HepG2 (cell line): ENCODE measurements at regions not wholly inside any gene's neighbourhood (a gene's known extent, or its start where the extent isn't known, plus 50 kb on each side); places are given as distances from the start of the nearest gene placed in this dataset.
A peak's percentile ranks its signal among the peaks of the same experiment; 100 is the strongest.

Experiments
- ELF3 ChIP-seq: IDR thresholded peaks from 2 replicates; pipeline ENCODE4 v1.6.1; 2016; ENCODE audit warnings: missing genetic modification reagents, missing compliant biosample characterization
- ERF ChIP-seq: IDR thresholded peaks from 2 replicates; pipeline ENCODE4 v1.6.1; 2018; ENCODE audit warnings: missing biosample characterization, missing genetic modification reagents
- GRHL1 ChIP-seq: sonication (generic); formaldehyde crosslinking; conservative IDR thresholded peaks from 2 replicates; pipeline ENCODE4 v1.8.0; 2022; ENCODE audit warnings: missing genetic modification reagents
- HMG20A ChIP-seq: IDR thresholded peaks from 2 replicates; pipeline ENCODE4 v1.6.1; 2016; ENCODE audit warnings: borderline replicate concordance
- ISL2 ChIP-seq: sonication (generic); formaldehyde crosslinking; IDR thresholded peaks from 2 replicates; pipeline ENCODE4 v1.5.0; 2020; ENCODE audit warnings: missing genetic modification reagents
- KAT7 ChIP-seq: IDR thresholded peaks from 2 replicates; pipeline ENCODE4 v1.6.1; 2018; ENCODE audit warnings: borderline replicate concordance, missing compliant biosample characterization
- MAZ ChIP-seq, 2 experiments: sonication (generic) in 1 of 2; formaldehyde crosslinking in 1 of 2; IDR thresholded peaks; 2 replicates each; pipeline versions ENCODE4 v1.5.0 to v1.6.1; 2012 to 2020; ENCODE audit warnings: low read depth in 2 of 2, mild to moderate bottlenecking in 2 of 2, borderline replicate concordance in 1 of 2, improper control_type of control experiment in 1 of 2, low read length in 1 of 2, missing genetic modification reagents in 1 of 2, moderate library complexity in 1 of 2
- NPAS2 ChIP-seq: sonication (generic); formaldehyde crosslinking; IDR thresholded peaks from 2 replicates; pipeline ENCODE4 v1.8.0; 2022; ENCODE audit warnings: mild to moderate bottlenecking, missing genetic modification reagents, borderline replicate concordance
- POGZ ChIP-seq: sonication (generic); formaldehyde crosslinking; IDR thresholded peaks from 2 replicates; pipeline ENCODE4 v1.4.0; 2020; ENCODE audit warnings: mild to moderate bottlenecking, missing genetic modification reagents
- SNAPC5 ChIP-seq: sonication (generic); formaldehyde crosslinking; IDR thresholded peaks from 2 replicates; pipeline ENCODE4 v1.8.1; 2023; ENCODE audit warnings: mild to moderate bottlenecking, missing genetic modification reagents, borderline replicate concordance
- TBP ChIP-seq: sonication (generic); formaldehyde crosslinking; IDR thresholded peaks from 2 replicates; pipeline ENCODE4 v1.5.0; 2020; ENCODE audit warnings: missing genetic modification reagents
- YEATS2 ChIP-seq: sonication (generic); formaldehyde crosslinking; IDR thresholded peaks from 2 replicates; pipeline ENCODE4 v1.4.0; 2020; ENCODE audit warnings: missing genetic modification reagents, borderline replicate concordance
- YEATS4 ChIP-seq: sonication (generic); formaldehyde crosslinking; IDR thresholded peaks from 2 replicates; pipeline ENCODE4 v1.4.0; 2020; ENCODE audit warnings: missing genetic modification reagents, borderline replicate concordance
- ZBTB42 ChIP-seq: sonication (generic); formaldehyde crosslinking; IDR thresholded peaks from 2 replicates; pipeline ENCODE4 v1.5.0; 2020; ENCODE audit warnings: mild to moderate bottlenecking, missing genetic modification reagents
- ZBTB49 ChIP-seq: sonication (generic); formaldehyde crosslinking; IDR thresholded peaks from 2 replicates; pipeline ENCODE4 v1.4.0; 2020; ENCODE audit warnings: missing genetic modification reagents, borderline replicate concordance
- ZNF207 ChIP-seq: fragments of 450-650 bp; IDR thresholded peaks from 2 replicates; pipeline ENCODE4 v1.6.1; 2016; ENCODE audit warnings: antibody characterized with exemption, borderline replicate concordance
- ZNF24 ChIP-seq: fragments of 450-650 bp; IDR thresholded peaks from 2 replicates; pipeline ENCODE4 v1.6.1; 2017; ENCODE audit warnings: antibody characterized with exemption, mild to moderate bottlenecking
- ZNF253 ChIP-seq: sonication (generic); formaldehyde crosslinking; IDR thresholded peaks from 2 replicates; pipeline ENCODE4 v1.8.0; 2022; ENCODE audit warnings: mild to moderate bottlenecking, missing genetic modification reagents, borderline replicate concordance
- ZNF274 ChIP-seq: sonication (generic); formaldehyde crosslinking; IDR thresholded peaks from 2 replicates; pipeline ENCODE4 v1.5.1; 2020; ENCODE audit warnings: mild to moderate bottlenecking, missing genetic modification reagents
- ZNF282 ChIP-seq: fragments of 450-650 bp; IDR thresholded peaks from 2 replicates; pipeline ENCODE4 v1.6.1; 2018; ENCODE audit not compliant: partially characterized antibody
- ZNF460 ChIP-seq: sonication (generic); formaldehyde crosslinking; IDR thresholded peaks from 2 replicates; pipeline ENCODE4 v1.5.1; 2020; ENCODE audit warnings: missing genetic modification reagents, mild to moderate bottlenecking, borderline replicate concordance
- ZNF678 ChIP-seq: sonication (generic); formaldehyde crosslinking; IDR thresholded peaks from 2 replicates; pipeline ENCODE4 v1.4.0; 2020; ENCODE audit warnings: mild to moderate bottlenecking, missing genetic modification reagents
- TF ChIP-seq, protein P1 (sequence below): sonication (generic); formaldehyde crosslinking; IDR thresholded peaks from 2 replicates; pipeline ENCODE4 v1.5.1; 2020; ENCODE audit warnings: missing genetic modification reagents, mild to moderate bottlenecking, borderline replicate concordance
- TF ChIP-seq, protein P2 (sequence below): sonication (generic); formaldehyde crosslinking; IDR thresholded peaks from 2 replicates; pipeline ENCODE4 v1.4.0; 2020; ENCODE audit warnings: missing genetic modification reagents

GRCh38 chr13:33937373-33938098, 119.6 kb downstream of the RFC3 start (continued):
- TF ChIP-seq MAZ (IDR thresholded peaks at IDR 0.05; ENCODE audit: borderline replicate concordance, low read depth, low read length) = no peak
- no peak for TF ChIP-seq MAZ (CRISPR knock-in tag; IDR thresholded peaks at IDR 0.05; ENCODE audit: low read depth)
- TF ChIP-seq ZNF24 = no peak
- TF ChIP-seq ISL2 (CRISPR knock-in tag) = no peak
- peak; percentile 31; the same call in 1 of the 2 replicates for TF ChIP-seq HMG20A (CRISPR knock-in tag)
- no peak for TF ChIP-seq GRHL1 (CRISPR knock-in tag)
- TF ChIP-seq ZNF274 (CRISPR knock-in tag) = no peak
- TF ChIP-seq ZNF282 = no peak
- TF ChIP-seq YEATS2 (CRISPR knock-in tag) = no peak
- TF ChIP-seq ELF3 (CRISPR knock-in tag) = peak; percentile 50; the same call in 1 of the 2 replicates
- no peak for TF ChIP-seq ZBTB42
- no peak for TF ChIP-seq ZNF207
- TF ChIP-seq KAT7 (CRISPR knock-in tag) = no peak
- TF ChIP-seq ERF (CRISPR knock-in tag) = no peak
- TF ChIP-seq, protein P1, sequence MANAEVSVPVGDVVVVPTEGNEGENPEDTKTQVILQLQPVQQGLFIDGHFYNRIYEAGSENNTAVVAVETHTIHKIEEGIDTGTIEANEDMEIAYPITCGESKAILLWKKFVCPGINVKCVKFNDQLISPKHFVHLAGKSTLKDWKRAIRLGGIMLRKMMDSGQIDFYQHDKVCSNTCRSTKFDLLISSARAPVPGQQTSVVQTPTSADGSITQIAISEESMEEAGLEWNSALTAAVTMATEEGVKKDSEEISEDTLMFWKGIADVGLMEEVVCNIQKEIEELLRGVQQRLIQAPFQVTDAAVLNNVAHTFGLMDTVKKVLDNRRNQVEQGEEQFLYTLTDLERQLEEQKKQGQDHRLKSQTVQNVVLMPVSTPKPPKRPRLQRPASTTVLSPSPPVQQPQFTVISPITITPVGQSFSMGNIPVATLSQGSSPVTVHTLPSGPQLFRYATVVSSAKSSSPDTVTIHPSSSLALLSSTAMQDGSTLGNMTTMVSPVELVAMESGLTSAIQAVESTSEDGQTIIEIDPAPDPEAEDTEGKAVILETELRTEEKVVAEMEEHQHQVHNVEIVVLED (CRISPR knock-in tag) = no peak
- peak; percentile 42; the same call in 1 of the 2 replicates for TF ChIP-seq POGZ (CRISPR knock-in tag)
- no peak for TF ChIP-seq SNAPC5 (CRISPR knock-in tag)
- TF ChIP-seq ZNF253 (CRISPR knock-in tag) = no peak
- TF ChIP-seq, protein P2, sequence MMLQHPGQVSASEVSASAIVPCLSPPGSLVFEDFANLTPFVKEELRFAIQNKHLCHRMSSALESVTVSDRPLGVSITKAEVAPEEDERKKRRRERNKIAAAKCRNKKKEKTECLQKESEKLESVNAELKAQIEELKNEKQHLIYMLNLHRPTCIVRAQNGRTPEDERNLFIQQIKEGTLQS (CRISPR knock-in tag) = no peak
- TF ChIP-seq ZBTB49 (CRISPR knock-in tag) = no peak
- TF ChIP-seq ZNF460 (CRISPR knock-in tag) = no peak
- TF ChIP-seq NPAS2 (CRISPR knock-in tag) = no peak
- no peak for TF ChIP-seq YEATS4 (CRISPR knock-in tag)
- TF ChIP-seq ZNF678 (CRISPR knock-in tag) = no peak
- no peak for TF ChIP-seq TBP (CRISPR knock-in tag)
